H9 (cell line): ENCODE measurements at regions not wholly inside any gene's neighbourhood (a gene's known extent, or its start where the extent isn't known, plus 50 kb on each side); places are given as distances from the start of the nearest gene placed in this dataset.

Experiments
- DNase-seq: peaks from one replicate; pipeline ENCODE4 v3.0.0-alpha.2; 2017
- H2AFZ ChIP-seq: one replicate; pipeline ENCODE4 v1.6.1; 2013; ENCODE audit warnings: mild to moderate bottlenecking, low read length, control low read depth, moderate library complexity
- H2AK5ac ChIP-seq: 2 replicates; pipeline ENCODE4 v1.6.1; 2013; ENCODE audit warnings: low read length, control low read depth, mixed read lengths; ENCODE audit not compliant: insufficient read length
- H2BK120ac ChIP-seq: one replicate; pipeline ENCODE4 v1.6.1; 2013; ENCODE audit warnings: low read depth, mild to moderate bottlenecking, low read length, control low read depth, inconsistent platforms; ENCODE audit not compliant: poor library complexity, severe bottlenecking
- H2BK12ac ChIP-seq: 2 replicates; pipeline ENCODE4 v1.6.1; 2013; ENCODE audit warnings: low read length, control low read depth, mixed read lengths, low read depth; ENCODE audit not compliant: insufficient read length
- H2BK15ac ChIP-seq: 2 replicates; pipeline ENCODE4 v1.6.1; 2013; ENCODE audit warnings: low read depth, low read length, control low read depth
- H2BK20ac ChIP-seq: one replicate; pipeline ENCODE4 v1.6.1; 2013; ENCODE audit warnings: low read depth, mild to moderate bottlenecking, low read length, control low read depth, inconsistent platforms; ENCODE audit not compliant: poor library complexity, severe bottlenecking
- H2BK5ac ChIP-seq: 2 replicates; pipeline ENCODE4 v1.6.1; 2013; ENCODE audit warnings: low read length, control low read depth, mixed read lengths; ENCODE audit not compliant: insufficient read length
- H3K14ac ChIP-seq: 2 replicates; pipeline ENCODE4 v1.6.1; 2013; ENCODE audit warnings: low read length, control low read depth; ENCODE audit not compliant: insufficient read depth
- H3K18ac ChIP-seq: 2 replicates; pipeline ENCODE4 v1.6.1; 2013; ENCODE audit warnings: low read depth, mild to moderate bottlenecking, mixed read lengths, low read length, control low read depth; ENCODE audit not compliant: insufficient read length
- H3K23ac ChIP-seq: 2 replicates; pipeline ENCODE4 v1.6.1; 2013; ENCODE audit warnings: low read length, control low read depth, mixed read lengths, low read depth; ENCODE audit not compliant: insufficient read length
- H3K23me2 ChIP-seq: 2 replicates; pipeline ENCODE4 v1.6.1; 2013; ENCODE audit warnings: low read depth, mild to moderate bottlenecking, mixed read lengths, low read length, control low read depth; ENCODE audit not compliant: insufficient read length, poor library complexity, severe bottlenecking
- H3K27ac ChIP-seq: 2 replicates; pipeline ENCODE4 v1.5.1; 2013; ENCODE audit warnings: low read length, control low read depth, mixed read lengths, low read depth; ENCODE audit not compliant: insufficient read length
- H3K27me3 ChIP-seq: 2 replicates; pipeline ENCODE4 v1.6.1; 2013; ENCODE audit warnings: low read length, control low read depth, inconsistent platforms; ENCODE audit not compliant: insufficient read depth
- H3K4ac ChIP-seq: 2 replicates; pipeline ENCODE4 v1.6.1; 2013; ENCODE audit warnings: low read depth, mild to moderate bottlenecking, control low read depth, inconsistent platforms, low read length, moderate library complexity
- H3K4me1 ChIP-seq: 2 replicates; pipeline ENCODE4 v1.6.1; 2013; ENCODE audit warnings: low read length, control low read depth, inconsistent platforms; ENCODE audit not compliant: insufficient read depth
- H3K4me2 ChIP-seq: 2 replicates; pipeline ENCODE4 v1.6.1; 2013; ENCODE audit warnings: low read length, control low read depth, mixed read lengths; ENCODE audit not compliant: insufficient read length, insufficient read depth
- H3K56ac ChIP-seq: 2 replicates; pipeline ENCODE4 v1.6.1; 2013; ENCODE audit warnings: low read depth, mild to moderate bottlenecking, mixed read lengths, low read length, control low read depth; ENCODE audit not compliant: insufficient read length
- H3K79me1 ChIP-seq: 2 replicates; pipeline ENCODE4 v1.6.1; 2013; ENCODE audit warnings: low read depth, mild to moderate bottlenecking, moderate library complexity, low read length, control low read depth, inconsistent platforms; ENCODE audit not compliant: insufficient read depth, poor library complexity, severe bottlenecking
- H3K79me2 ChIP-seq: 2 replicates; pipeline ENCODE4 v1.6.1; 2013; ENCODE audit warnings: low read length, control low read depth, inconsistent platforms; ENCODE audit not compliant: insufficient read depth
- H3K9ac ChIP-seq: 2 replicates; pipeline ENCODE4 v1.6.1; 2013; ENCODE audit warnings: low read length, control low read depth, mixed read lengths; ENCODE audit not compliant: insufficient read length; ENCODE audit errors: extremely low read depth
- H3K9me3 ChIP-seq: one replicate; pipeline ENCODE4 v1.6.1; 2013; ENCODE audit warnings: low read depth, low read length, inconsistent platforms; ENCODE audit not compliant: control insufficient read depth
- H3T11ph ChIP-seq: one replicate; pipeline ENCODE4 v1.6.1; 2013; ENCODE audit warnings: mild to moderate bottlenecking, low read length, control low read depth, inconsistent platforms
- H4K20me1 ChIP-seq: one replicate; pipeline ENCODE4 v1.6.1; 2013; ENCODE audit not compliant: control insufficient read depth, insufficient read length, insufficient read depth
- H4K5ac ChIP-seq: 2 replicates; pipeline ENCODE4 v1.6.1; 2013; ENCODE audit warnings: low read depth, mild to moderate bottlenecking, mixed read lengths, low read length, control low read depth; ENCODE audit not compliant: insufficient read length
- H4K8ac ChIP-seq: replicated peaks from 2 replicates; pipeline ENCODE4 v1.6.1; 2013; ENCODE audit warnings: low read length, control low read depth, mixed read lengths, low read depth; ENCODE audit not compliant: insufficient read length
- H4K91ac ChIP-seq: 2 replicates; pipeline ENCODE4 v1.6.1; 2013; ENCODE audit warnings: low read depth, mild to moderate bottlenecking, moderate library complexity, mixed read lengths, low read length, control low read depth; ENCODE audit not compliant: insufficient read length
- H3K27ac Mint-ChIP-seq, 3 experiments: 2 replicates in 2 of 3; 3 replicates in 1 of 3; pipeline ENCODE4 v1.8.0; 2020 to 2021; ENCODE audit warnings: mixed read lengths in 3 of 3, mild to moderate bottlenecking in 1 of 3, moderate library complexity in 1 of 3
- H3K27me3 Mint-ChIP-seq: 2 replicates; pipeline ENCODE4 v1.8.0; 2021; ENCODE audit warnings: low read depth, mild to moderate bottlenecking, moderate library complexity, mixed read lengths
- H3K36me3 Mint-ChIP-seq, 3 experiments: 2 replicates in 2 of 3; 3 replicates in 1 of 3; pipeline ENCODE4 v1.8.0; 2020 to 2021; ENCODE audit warnings: low read depth in 3 of 3, mixed read lengths in 3 of 3; ENCODE audit not compliant: insufficient read depth in 1 of 3
- H3K4me1 Mint-ChIP-seq, 2 experiments: 2 replicates each; pipeline ENCODE4 v1.8.0; 2020; ENCODE audit warnings: mixed read lengths in 2 of 2
- H3K4me3 Mint-ChIP-seq, 2 experiments: 2 replicates in 1 of 2; 3 replicates in 1 of 2; pipeline ENCODE4 v1.8.0; 2020 to 2021; ENCODE audit warnings: mild to moderate bottlenecking in 2 of 2, mixed read lengths in 2 of 2, moderate library complexity in 1 of 2
- H3K9me3 Mint-ChIP-seq, 2 experiments: 2 replicates in 1 of 2; 3 replicates in 1 of 2; pipeline ENCODE4 v1.8.0; 2020; ENCODE audit warnings: mild to moderate bottlenecking in 2 of 2, mixed read lengths in 2 of 2, moderate library complexity in 1 of 2
- CTCF ChIP-seq: fragments of 200-600 bp; sonication (generic); conservative IDR thresholded peaks from 3 replicates; pipeline ENCODE4 v1.8.0; 2021; ENCODE audit warnings: antibody characterized with exemption, mild to moderate bottlenecking
- WGBS: extraction: QIAGEN DNeasy Blood & Tissue Kit; methylation state at CpG from one replicate; pipeline ENCODE4 v1.1.7; 2013; ENCODE audit warnings: missing lambda C conversion rate, low lambda C conversion rate, mixed read lengths; ENCODE audit not compliant: insufficient read length; ENCODE audit errors: extremely low coverage; 5-methylcytosine and 5-hydroxymethylcytosine counted together

- Histone ChIP-seq H3K4me1 (no peaks in the 10 kb centered on the region), H2AK5ac (no peak overlapping the region), H3T11ph (no peak overlapping the region), H2AFZ (no peak overlapping the region), H3K23me2 (no peaks in the 10 kb centered on the region), H2BK120ac (no peak overlapping the region), H3K79me1 (no peaks in the 10 kb centered on the region), H3K18ac (no peak overlapping the region), H3K9ac (no peak overlapping the region), H3K9me3 (no peaks in the 10 kb centered on the region), H4K5ac (no peak overlapping the region), H2BK15ac (no peak overlapping the region), H2BK5ac (no peak overlapping the region), H4K20me1 (no peaks in the 10 kb centered on the region), H3K4ac (no peak overlapping the region), H3K14ac (no peak overlapping the region), H3K27me3 (no peaks in the 10 kb centered on the region), H3K79me2 (no peaks in the 10 kb centered on the region), H3K23ac (no peak overlapping the region), H3K27ac (no peak overlapping the region), H2BK20ac (no peak overlapping the region), H2BK12ac (no peak overlapping the region), H4K8ac (no peak overlapping the region), H4K91ac (no peak overlapping the region), H3K4me2 (no peak overlapping the region), H3K56ac (no peak overlapping the region)
- no CpG with 5 or more reads among the region's 1 CpG for WGBS
- no peak for DNase-seq
- Mint-ChIP-seq H3K27ac (no peak overlapping the region), H3K27me3 (no peaks in the 10 kb centered on the region), H3K36me3 (peaks cover 0 to 17% (median 13%) of the 10 kb centered on the region in 3 experiments), H3K9me3 (peaks cover 0 to 3% of the 10 kb centered on the region in 2 experiments; a peak in 1 of 5 replicates), H3K4me3 (no peak overlapping the region), H3K4me1 (peaks cover 0 to 5% of the 10 kb centered on the region in 2 experiments; a peak in 2 of 4 replicates)
- no peak for TF ChIP-seq CTCF
Measured at GRCh38 chr20:3339571-3339970, 67.9 kb downstream of the DNAAF9 start.
